HEK293T (cell line): ENCODE measurements at regions not wholly inside any gene's neighbourhood (a gene's known extent, or its start where the extent isn't known, plus 50 kb on each side); places are given as distances from the start of the nearest gene placed in this dataset.

Source experiments
- BHLHE40 ChIP-seq: fragments of 450-650 bp; IDR thresholded peaks from 2 replicates; pipeline ENCODE4 v1.6.1; 2016; ENCODE audit warnings: mild to moderate bottlenecking, moderate library complexity, borderline replicate concordance
- FOXM1 ChIP-seq: fragments of 450-650 bp; IDR thresholded peaks from 2 replicates; pipeline ENCODE4 v1.6.1; 2017; ENCODE audit warnings: mild to moderate bottlenecking, borderline replicate concordance
- SP1 ChIP-seq: fragments of 450-650 bp; IDR thresholded peaks from 2 replicates; pipeline ENCODE4 v1.6.1; 2017
- TARDBP ChIP-seq: fragments of 450-650 bp; IDR thresholded peaks from 2 replicates; pipeline ENCODE4 v1.6.1; 2016

GRCh38 chr9:129544761-129545160 is 76.1 kb downstream of the C9orf50 start:
- TF ChIP-seq TARDBP (no peak), SP1 (no peak), FOXM1 (no peak), BHLHE40 (no peak)
